Thyroid gland (tissue), 4 donors: ENCODE measurements at regions not wholly inside any gene's neighbourhood (a gene's known extent, or its start where the extent isn't known, plus 50 kb on each side); places are given as distances from the start of the nearest gene placed in this dataset.

Experiments
- CTCF ChIP-seq, 6 experiments: fragments of 200-600 bp in 3 of 6; fragments of 450-650 bp in 3 of 6; sonication (generic) in 3 of 6; IDR thresholded peaks; one replicate each; pipeline ENCODE4 v1.5.1; 2016 to 2019; ENCODE audit warnings: antibody characterized with exemption in 6 of 6, mild to moderate bottlenecking in 2 of 6, inconsistent platforms in 1 of 6, moderate library complexity in 1 of 6
- POLR2A ChIP-seq, 2 donors: fragments of 450-650 bp; IDR thresholded peaks; one replicate each; pipeline ENCODE4 v1.6.1; 2017; ENCODE audit warnings: antibody characterized with exemption in 2 of 2, mild to moderate bottlenecking in 2 of 2, moderate library complexity in 1 of 2

GRCh38 chr17:73987395-73987794 lies 216.1 kb upstream of the RPL38 start:
- TF ChIP-seq CTCF (IDR thresholded peaks at IDR 0.05) (no peak), POLR2A (IDR thresholded peaks at IDR 0.05) (no peak)
